ENCODE measurements at regions not wholly inside any gene's neighbourhood (a gene's known extent, or its start where the extent isn't known, plus 50 kb on each side); places are given as distances from the start of the nearest gene placed in this dataset.

DNA sequence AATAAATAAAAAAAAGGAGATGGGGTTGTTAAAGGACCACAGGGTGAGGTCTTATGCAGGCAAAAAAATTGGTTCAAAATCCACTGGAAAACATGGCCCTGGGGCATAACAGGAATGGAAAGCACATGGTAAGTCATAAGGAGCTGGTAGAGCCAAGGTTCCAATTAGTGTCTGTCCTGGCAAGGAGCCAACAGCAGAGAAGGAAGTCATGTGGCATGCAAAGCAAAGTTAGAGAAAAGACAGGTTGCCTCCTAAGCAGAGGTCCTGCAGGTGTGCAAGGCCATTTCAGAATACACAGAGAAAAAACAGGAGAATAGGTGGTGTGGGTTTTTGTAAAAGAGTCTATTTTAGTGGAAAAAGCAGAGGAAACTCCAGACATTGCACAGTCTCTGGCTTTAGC is 1881.7 kb downstream of the ARAP2 start:
- no peaks in the 10 kb centered on the region for H3K36me3 ChIP-seq (ENCODE audit: low read depth, missing control alignments)
- intact Hi-C loops (cut with DNase I; ENCODE audit: low total_unique reads), result no loop called here
- no peaks in the 10 kb centered on the region for H3K27me3 ChIP-seq
- H3K4me3 ChIP-seq, result no peak overlapping the region
- DNase-seq, result no peak
- H3K4me1 ChIP-seq, result no peaks in the 10 kb centered on the region
- H3K27ac ChIP-seq, result no peak overlapping the region
- TF ChIP-seq POLR2A (IDR thresholded peaks at IDR 0.05) (no peak), CTCF (IDR thresholded peaks at IDR 0.05) (no peak)
- H3K9me3 ChIP-seq, result no peaks in the 10 kb centered on the region

DNA sequence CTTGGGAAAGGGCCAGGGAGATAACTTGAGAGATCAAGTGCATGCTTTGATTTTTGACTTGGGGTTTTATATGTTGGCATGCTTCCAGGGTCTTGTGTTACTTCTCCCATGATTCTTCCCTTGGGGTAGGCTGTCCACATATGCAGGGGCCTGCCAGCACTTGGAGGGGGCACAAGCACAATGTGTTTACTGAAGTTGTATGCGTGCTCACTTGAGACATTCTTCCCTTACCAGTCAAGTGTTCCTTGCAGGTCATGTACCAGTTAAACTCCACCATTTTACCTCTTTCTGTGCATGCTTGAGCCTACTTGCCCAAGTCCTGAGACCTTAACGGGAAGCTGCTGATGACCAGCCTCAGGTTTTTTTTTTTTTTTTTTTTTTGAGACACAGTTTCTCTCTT is 1880.5 kb downstream of the ARAP2 start:
- Histone ChIP-seq H3K27me3 (no peaks in the 10 kb centered on the region), H3K4me1 (no peaks in the 10 kb centered on the region), H3K4me3 (no peak overlapping the region), H3K36me3 (ENCODE audit: low read depth, missing control alignments) (no peaks in the 10 kb centered on the region), H3K27ac (no peak overlapping the region), H3K9me3 (no peaks in the 10 kb centered on the region)
- 93 to 97% methylated on average over 2 of the region's 2 CpGs for WGBS, 2 donors
- TF ChIP-seq CTCF (IDR thresholded peaks at IDR 0.05) (no peak), POLR2A (IDR thresholded peaks at IDR 0.05) (no peak)
- DNase-seq, result no peak
- intact Hi-C loops (cut with DNase I; ENCODE audit: low total_unique reads), result no loop called here

- Histone ChIP-seq H3K36me3 (ENCODE audit: low read depth, missing control alignments) (no peaks in the 10 kb centered on the region), H3K4me1 (no peaks in the 10 kb centered on the region), H3K27ac (no peak overlapping the region), H3K9me3 (no peaks in the 10 kb centered on the region), H3K27me3 (no peaks in the 10 kb centered on the region), H3K4me3 (no peak overlapping the region)
- intact Hi-C loops (cut with DNase I; ENCODE audit: low total_unique reads), result no loop called here
- 88 to 91% methylated on average over 2 of the region's 2 CpGs for WGBS, 2 donors
- TF ChIP-seq CTCF (IDR thresholded peaks at IDR 0.05), result no peak
- TF ChIP-seq POLR2A (IDR thresholded peaks at IDR 0.05), result no peak
- no peak for DNase-seq
Measured at GRCh38 chr4:34365946-34366345, 1878.4 kb downstream of the ARAP2 start.

GRCh38 chr4:34371676-34372075 is 1872.6 kb downstream of the ARAP2 start:
- no peaks in the 10 kb centered on the region for H3K9me3 ChIP-seq
- DNase-seq, result no peak
- 51 to 80% methylated on average over 2 of the region's 2 CpGs for WGBS, 2 donors
- intact Hi-C loops (cut with DNase I; ENCODE audit: low total_unique reads), result no loop called here
- TF ChIP-seq POLR2A (IDR thresholded peaks at IDR 0.05) (no peak), CTCF (IDR thresholded peaks at IDR 0.05) (no peak)
- H3K27me3 ChIP-seq, result no peaks in the 10 kb centered on the region
- no peaks in the 10 kb centered on the region for H3K36me3 ChIP-seq (ENCODE audit: low read depth, missing control alignments)
- no peaks in the 10 kb centered on the region for H3K4me1 ChIP-seq
- H3K27ac ChIP-seq, result no peak overlapping the region
- no peak overlapping the region for H3K4me3 ChIP-seq

- WGBS, 2 donors, result 92 to 93% methylated on average over 2 of the region's 2 CpGs
- intact Hi-C loops (cut with DNase I; ENCODE audit: low total_unique reads), result no loop called here
Measured at GRCh38 chr4:34372815-34373214, 1871.5 kb downstream of the ARAP2 start.

More at GRCh38 chr4:34372815-34373214, 1871.5 kb downstream of the ARAP2 start:
- no peak overlapping the region for H3K27ac ChIP-seq
- H3K4me1 ChIP-seq, result no peaks in the 10 kb centered on the region
- TF ChIP-seq POLR2A (IDR thresholded peaks at IDR 0.05), result no peak
- TF ChIP-seq CTCF (IDR thresholded peaks at IDR 0.05), result no peak
- H3K27me3 ChIP-seq, result no peaks in the 10 kb centered on the region
- H3K36me3 ChIP-seq (ENCODE audit: low read depth, missing control alignments), result no peaks in the 10 kb centered on the region
- H3K4me3 ChIP-seq, result no peak overlapping the region
- no peak for DNase-seq
- no peaks in the 10 kb centered on the region for H3K9me3 ChIP-seq
